Endothelial cell of umbilical vein (primary cell): ENCODE measurements at regions not wholly inside any gene's neighbourhood (a gene's known extent, or its start where the extent isn't known, plus 50 kb on each side); places are given as distances from the start of the nearest gene placed in this dataset.

ENCODE experiments used
- BruUV-seq: library from RNA; stranded (reverse); fragments of 400-500 nt; replicated peaks from 2 replicates; lab custom pipeline; 2021; lab: Mats Ljungman, UMichigan
- CTCF ChIA-PET: fragments of 300-600, 350-600 bp; sonication (Branson Sonifier 250); formaldehyde crosslinking; loops from one replicate; lab custom pipeline; 2021; ENCODE audit warnings: antibody characterized with exemption, inconsistent platforms; lab: Charles Lee
- POLR2A ChIA-PET: fragments of 300-600, 350-600 bp; sonication (Branson Sonifier 250); formaldehyde crosslinking; loops from one replicate; lab custom pipeline; 2021; ENCODE audit warnings: antibody characterized with exemption, inconsistent platforms; lab: Charles Lee
- DNase-seq: peaks from one replicate; pipeline ENCODE4 v3.0.0-alpha.2; 2011; ENCODE audit warnings: low read depth, low spot score
- FAIRE-seq: peaks from 2 replicates; lab custom pipeline; 2011; peaks lifted over from hg19 to GRCh38; lab: Jason Lieb, UNC
- H2AFZ ChIP-seq: 2 replicates; pipeline ENCODE4 v1.6.0; 2012; ENCODE audit warnings: low read depth, low read length, control low read depth, inconsistent platforms
- H3K27ac ChIP-seq: 2 replicates; pipeline ENCODE4 v1.5.1; 2011; ENCODE audit warnings: low read depth, mild to moderate bottlenecking, control low read depth, low read length, moderate library complexity; ENCODE audit not compliant: insufficient read depth
- H3K27me3 ChIP-seq, 2 experiments: 2 replicates each; pipeline versions ENCODE4 v1.6.0 to v1.6.1; 2011; ENCODE audit warnings: low read length in 2 of 2, mixed read lengths in 1 of 2; ENCODE audit not compliant: control insufficient read depth in 2 of 2, insufficient read depth in 2 of 2
- H3K36me3 ChIP-seq, 2 experiments: 2 replicates in 1 of 2; 3 replicates in 1 of 2; pipeline ENCODE4 v1.5.1; 2011; ENCODE audit warnings: low read length in 2 of 2, mild to moderate bottlenecking in 1 of 2, moderate library complexity in 1 of 2; ENCODE audit not compliant: control insufficient read depth in 2 of 2, insufficient read depth in 2 of 2; ENCODE audit errors: extremely low read depth in 1 of 2
- H3K4me1 ChIP-seq: 3 replicates; pipeline ENCODE4 v1.5.1; 2011; ENCODE audit warnings: mild to moderate bottlenecking, low read length; ENCODE audit not compliant: control insufficient read depth, insufficient read depth; ENCODE audit errors: extremely low read depth
- H3K4me2 ChIP-seq: 2 replicates; pipeline ENCODE4 v1.6.1; 2011; ENCODE audit warnings: low read length, control low read depth, mixed read lengths; ENCODE audit not compliant: insufficient read depth
- H3K4me3 ChIP-seq, 3 experiments: fragments of 200-600 bp in 1 of 3; sonication (generic), shearing (Covaris generic) in 1 of 3; replicated peaks in 1 of 3; 2 replicates each; pipeline ENCODE4 v1.5.1; 2011 to 2016; ENCODE audit warnings: control low read depth in 3 of 3, low read length in 3 of 3, mild to moderate bottlenecking in 2 of 3, inconsistent platforms in 1 of 3, low read depth in 1 of 3, moderate library complexity in 1 of 3; ENCODE audit not compliant: insufficient read depth in 1 of 3
- H3K79me2 ChIP-seq: 2 replicates; pipeline ENCODE4 v1.6.0; 2012; ENCODE audit warnings: low read length, inconsistent platforms; ENCODE audit not compliant: control insufficient read depth, insufficient read depth
- H3K9ac ChIP-seq: replicated peaks from 2 replicates; pipeline ENCODE3; 2011; ENCODE audit warnings: low read length, control low read depth; ENCODE audit not compliant: insufficient read depth; ENCODE audit errors: extremely low read depth
- H3K9me1 ChIP-seq: replicated peaks from 3 replicates; pipeline ENCODE4 v1.6.0; 2011; ENCODE audit warnings: mild to moderate bottlenecking, low read length; ENCODE audit not compliant: control insufficient read depth, insufficient read depth; ENCODE audit errors: extremely low read depth
- H3K9me3 ChIP-seq: replicated peaks from 2 replicates; pipeline ENCODE4 v1.5.1; 2012; ENCODE audit warnings: low read length, inconsistent platforms; ENCODE audit not compliant: control insufficient read depth, insufficient read depth
- H4K20me1 ChIP-seq: replicated peaks from 2 replicates; pipeline ENCODE3; 2011; ENCODE audit warnings: mild to moderate bottlenecking, low read length; ENCODE audit not compliant: control insufficient read depth, insufficient read depth; ENCODE audit errors: extremely low read depth
- CTCF ChIP-seq, 2 donors: IDR thresholded peaks; 1 replicate in 1 of 2; 2 replicates in 1 of 2; pipeline ENCODE4 v1.5.1; 2011; ENCODE audit warnings: low read length in 2 of 2, mild to moderate bottlenecking in 2 of 2, moderate library complexity in 2 of 2, control low read depth in 1 of 2, inconsistent platforms in 1 of 2, low read depth in 1 of 2; ENCODE audit not compliant: insufficient read depth in 1 of 2; ENCODE audit errors: extremely low read depth in 1 of 2
- EZH2 ChIP-seq: IDR thresholded peaks from 2 replicates; pipeline ENCODE4 v1.6.1; 2012; ENCODE audit warnings: borderline replicate concordance, low read depth, mild to moderate bottlenecking, moderate library complexity, low read length, inconsistent platforms; ENCODE audit not compliant: severe bottlenecking
- FOS ChIP-seq: IDR thresholded peaks from 2 replicates; pipeline ENCODE4 v1.6.1; 2011; ENCODE audit warnings: mild to moderate bottlenecking, low read length, moderate library complexity, borderline replicate concordance; ENCODE audit not compliant: insufficient read depth
- GATA2 ChIP-seq: IDR thresholded peaks from 2 replicates; pipeline ENCODE4 v1.7.0; 2011; ENCODE audit warnings: low read depth, mild to moderate bottlenecking, moderate library complexity, mixed read lengths, low read length; ENCODE audit not compliant: insufficient read length, insufficient read depth
- JUN ChIP-seq: IDR thresholded peaks from 2 replicates; pipeline ENCODE4 v1.6.1; 2011; ENCODE audit warnings: borderline replicate concordance, low read depth; ENCODE audit not compliant: insufficient read length, insufficient read depth
- MYC ChIP-seq: IDR thresholded peaks from one replicate; pipeline ENCODE4 v1.6.1; 2011; ENCODE audit warnings: mild to moderate bottlenecking, low read depth, low read length
- POLR2A ChIP-seq: IDR thresholded peaks from 2 replicates; pipeline ENCODE4 v1.6.1; 2012; ENCODE audit warnings: low read depth, mild to moderate bottlenecking, control low read depth, low read length
- POLR2AphosphoS5 ChIP-seq: IDR thresholded peaks from 2 replicates; pipeline ENCODE4 v1.6.1; 2012; ENCODE audit warnings: low read depth, mild to moderate bottlenecking, control low read depth, low read length, moderate library complexity; ENCODE audit not compliant: insufficient read depth
- dilution Hi-C: fragments of 300-500 bp; cut with MboI; formaldehyde crosslinking; loops from one replicate; pipeline ENCODE4 v1.15.0; 2019; ENCODE audit warnings: low sequenced_read_pairs; ENCODE audit not compliant: extremely low pct_ligation_motif_present
- intact Hi-C: fragments of 100-400 bp; cut with micrococcal nuclease; formaldehyde crosslinking; loops from one replicate; pipeline ENCODE4 v1.10.0; 2022
- TF ChIP-seq, protein P1 (sequence below): IDR thresholded peaks from 2 replicates; pipeline ENCODE4 v1.6.1; 2011; ENCODE audit not compliant: insufficient read depth, insufficient read length

- FAIRE-seq (no peak), DNase-seq (no peak)
- Histone ChIP-seq H3K4me3 (no peak overlapping the region), H3K4me1 (no peaks in the 10 kb centered on the region), H3K9me1 (no peaks in the 10 kb centered on the region), H3K36me3 (no peaks in the 10 kb centered on the region), H3K9me3 (no peaks in the 10 kb centered on the region), H3K27ac (no peak overlapping the region), H3K79me2 (no peaks in the 10 kb centered on the region), H3K27me3 (no peaks in the 10 kb centered on the region), H4K20me1 (no peaks in the 10 kb centered on the region), H3K4me2 (no peak overlapping the region), H2AFZ (no peak overlapping the region), H3K9ac (no peak overlapping the region)
- ChIA-PET CTCF (interaction anchor here (0.7 to 1.3 kb wide), 2 partner anchors 11 to 12 kb away, joined by 3 to 5 read pairs; no protein-coding TSS in a partner anchor), POLR2A (interaction anchor here (0.7 kb wide), 1 partner anchor 64 kb away, joined by 4 read pairs; no protein-coding TSS in a partner anchor)
- intact Hi-C loops (no loop called here), dilution Hi-C loops (no loop called here)
- no peak for TF ChIP-seq GATA2
- TF ChIP-seq POLR2A: no peak
- TF ChIP-seq EZH2: no peak
- no peak for TF ChIP-seq FOS
- TF ChIP-seq JUN: no peak
- no peak for TF ChIP-seq POLR2AphosphoS5
- no peak for TF ChIP-seq MYC
- no peak for TF ChIP-seq CTCF (IDR thresholded peaks at IDR 0.05; ENCODE audit: extremely low read depth in 1 of 2, insufficient read depth in 1 of 2, low read depth in 1 of 2, low read length in 2 of 2)
- TF ChIP-seq, protein P1, sequence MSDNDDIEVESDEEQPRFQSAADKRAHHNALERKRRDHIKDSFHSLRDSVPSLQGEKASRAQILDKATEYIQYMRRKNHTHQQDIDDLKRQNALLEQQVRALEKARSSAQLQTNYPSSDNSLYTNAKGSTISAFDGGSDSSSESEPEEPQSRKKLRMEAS: no peak
- no TSS peak for BruUV-seq
Observed at GRCh38 chr5:121752149-121752548, 99.5 kb upstream of the FTMT start.
